ENCODE measurements at regions not wholly inside any gene's neighbourhood (a gene's known extent, or its start where the extent isn't known, plus 50 kb on each side); places are given as distances from the start of the nearest gene placed in this dataset.
"Not testable (repeated sequence)": the region's sequence is repeated elsewhere in the genome, so short reads cannot be mapped to it uniquely, and the experiment has no call there.

GRCh38 chr5:45057564-45057963 is 248.8 kb downstream of the MRPS30 start:
- no peak for DNase-seq (ENCODE audit: low spot score)

DNA sequence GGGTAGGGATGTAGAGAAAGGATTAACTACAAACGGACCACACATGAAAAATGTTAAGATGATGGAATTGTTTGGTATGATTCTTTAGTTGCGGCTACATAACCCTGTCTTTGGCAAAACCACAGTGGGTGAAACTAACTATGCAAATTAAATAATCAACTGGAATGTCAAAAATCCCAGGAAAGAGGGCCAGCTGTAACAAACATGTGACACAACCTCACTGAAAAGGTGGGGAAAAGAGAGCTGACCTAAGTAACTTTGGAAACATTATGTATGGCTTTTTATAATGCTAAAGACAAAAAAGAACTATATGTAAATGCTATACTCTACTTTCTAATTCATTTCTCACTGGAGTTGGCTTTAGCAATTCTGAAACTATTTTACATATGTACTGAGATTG is 252.0 kb downstream of the MRPS30 start:
- no peak for DNase-seq (ENCODE audit: low spot score)

DNA sequence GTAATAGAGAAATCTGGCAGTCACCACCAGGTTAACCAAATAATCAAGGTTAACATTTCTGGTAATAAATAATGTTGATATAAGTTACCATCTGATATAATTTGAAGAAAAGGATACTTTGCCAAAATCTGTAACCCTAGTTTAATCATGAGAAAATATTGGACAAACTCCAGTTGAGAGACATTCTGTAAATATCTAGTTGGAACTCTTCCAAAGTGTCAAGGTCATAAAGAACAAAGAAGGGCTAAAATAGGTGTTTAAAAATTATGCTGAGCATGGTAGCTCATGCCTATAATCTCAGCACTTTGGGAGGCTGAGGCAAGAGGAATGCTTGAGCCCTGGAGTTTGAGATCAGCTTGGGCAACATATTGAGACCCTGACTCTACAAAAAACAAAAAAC is 253.3 kb downstream of the MRPS30 start:
- no peak for DNase-seq (ENCODE audit: low spot score)

- no peak for DNase-seq (ENCODE audit: low spot score)
Measured at GRCh38 chr5:45081082-45081481, 272.3 kb downstream of the MRPS30 start.

DNA sequence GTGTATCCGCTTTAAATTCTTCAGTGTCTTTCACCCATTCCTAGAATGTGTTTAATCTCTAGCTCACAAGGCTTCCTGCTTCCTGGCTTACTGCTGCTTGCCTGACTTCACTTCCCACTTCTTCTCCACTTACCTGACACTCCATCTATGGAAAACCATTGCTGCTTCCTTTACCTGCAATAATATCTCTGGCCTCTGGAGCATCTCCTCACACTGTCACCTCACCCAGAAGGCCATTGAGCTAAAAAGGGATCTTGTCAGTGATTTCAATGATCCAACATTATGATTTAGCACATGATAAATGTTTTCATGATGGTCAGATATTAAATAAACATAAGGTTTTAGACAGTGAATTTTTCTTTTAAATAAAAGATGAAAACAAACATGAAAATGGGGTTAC is 281.1 kb downstream of the MRPS30 start:
- DNase-seq (ENCODE audit: low spot score), result no peak

DNA sequence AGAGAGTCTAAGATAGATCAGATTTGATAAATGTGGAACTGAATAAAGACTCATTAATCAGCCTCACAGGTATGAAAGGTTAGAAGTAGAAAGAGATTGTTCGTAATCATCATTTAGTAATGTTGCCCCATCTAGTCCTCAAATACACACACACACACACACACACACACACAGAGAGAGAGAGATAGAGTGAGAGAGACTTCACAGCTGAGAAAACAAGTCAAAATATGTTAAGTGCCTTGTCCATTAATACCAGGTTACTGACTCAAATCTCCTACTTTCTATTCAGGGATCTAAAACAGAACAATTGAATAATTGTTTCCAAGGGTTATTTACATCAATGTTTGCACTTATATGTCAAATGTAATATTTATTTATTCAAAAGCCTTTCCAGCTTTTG is 284.6 kb downstream of the MRPS30 start:
- DNase-seq (ENCODE audit: low spot score), result no peak

GRCh38 chr5:45094876-45095440 is 286.2 kb downstream of the MRPS30 start:
- peak; percentile 69 for DNase-seq (ENCODE audit: low spot score)

GRCh38 chr5:45098483-45098882 is 289.7 kb downstream of the MRPS30 start:
- DNase-seq (ENCODE audit: low spot score), result no peak

GRCh38 chr5:45101146-45101545 is 292.4 kb downstream of the MRPS30 start:
- no peak for DNase-seq (ENCODE audit: low spot score)

- DNase-seq (ENCODE audit: low spot score), result no peak
Measured at GRCh38 chr5:45105491-45105994, 296.8 kb downstream of the MRPS30 start.

- DNase-seq (ENCODE audit: low spot score), result no peak
Measured at GRCh38 chr5:45109062-45109461, 300.3 kb downstream of the MRPS30 start.

DNA sequence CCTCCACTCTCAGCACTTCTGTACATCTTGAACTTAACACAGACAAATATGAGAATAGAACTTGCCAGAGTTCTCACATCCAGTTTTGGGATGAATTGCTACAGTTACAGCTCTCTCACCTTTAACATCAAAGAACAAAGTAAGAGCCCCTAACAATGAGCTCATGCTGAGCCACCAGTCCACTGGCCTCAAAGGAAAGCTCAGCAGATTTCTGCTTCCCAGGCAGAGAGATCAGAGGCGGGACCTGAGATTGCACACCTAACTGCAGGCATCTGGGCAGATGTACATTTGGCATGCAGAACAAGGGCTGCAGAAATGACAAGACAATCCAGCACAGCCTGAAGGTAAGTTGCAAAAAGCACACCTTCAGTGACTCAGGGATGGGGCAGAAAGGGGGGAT is 300.9 kb downstream of the MRPS30 start:
- DNase-seq (ENCODE audit: low spot score), result no peak

GRCh38 chr5:45110399-45110798 is 301.7 kb downstream of the MRPS30 start:
- DNase-seq (ENCODE audit: low spot score), result no peak

DNA sequence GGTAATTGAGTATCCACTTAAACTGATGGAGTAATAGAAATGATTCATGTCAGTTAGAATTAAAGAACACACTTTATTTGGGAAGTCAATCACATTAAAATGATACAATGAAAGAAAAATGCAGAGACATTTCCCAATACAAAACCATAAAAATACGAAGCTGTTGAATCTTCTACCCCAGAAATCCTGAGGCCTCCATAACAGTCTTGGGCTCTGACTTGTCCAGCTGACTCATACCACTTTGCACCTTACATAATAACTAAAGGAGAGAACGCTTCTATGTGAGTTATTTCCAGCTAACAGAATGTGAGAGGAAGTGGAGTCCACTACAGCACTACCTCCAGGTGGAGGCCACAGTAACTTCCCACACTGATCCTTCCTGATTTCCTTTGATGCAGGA is 305.0 kb downstream of the MRPS30 start:
- DNase-seq (ENCODE audit: low spot score), result no peak

- DNase-seq (ENCODE audit: low spot score), result no peak
Measured at GRCh38 chr5:45132972-45133371, 324.2 kb downstream of the MRPS30 start.

DNA sequence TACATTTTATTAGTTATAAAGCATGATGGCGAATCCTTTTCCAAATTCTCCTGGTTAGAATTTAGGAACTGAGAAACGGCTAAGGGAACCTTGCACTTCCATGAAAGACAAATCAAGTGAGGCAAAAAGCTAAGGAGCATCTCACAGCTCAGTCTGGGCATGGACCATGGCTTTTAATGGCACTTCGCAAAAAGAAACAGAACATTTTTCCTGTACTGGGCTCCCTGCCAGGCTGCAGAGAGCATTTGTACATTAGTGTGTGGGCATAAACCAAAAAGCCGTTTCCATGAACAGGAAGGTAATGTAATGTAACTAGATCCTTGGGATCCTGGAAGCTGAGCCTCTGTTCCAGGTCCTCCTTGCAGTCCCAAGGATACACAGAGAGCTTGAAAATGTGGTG is 354.2 kb downstream of the MRPS30 start:
- DNase-seq (ENCODE audit: low spot score), result no peak

- DNase-seq (ENCODE audit: low spot score), result no peak
Measured at GRCh38 chr5:45171563-45171962, 362.8 kb downstream of the MRPS30 start.

- not testable (repeated sequence) for DNase-seq (ENCODE audit: low spot score)
Measured at GRCh38 chr5:45172634-45173033, 363.9 kb downstream of the MRPS30 start.

DNA sequence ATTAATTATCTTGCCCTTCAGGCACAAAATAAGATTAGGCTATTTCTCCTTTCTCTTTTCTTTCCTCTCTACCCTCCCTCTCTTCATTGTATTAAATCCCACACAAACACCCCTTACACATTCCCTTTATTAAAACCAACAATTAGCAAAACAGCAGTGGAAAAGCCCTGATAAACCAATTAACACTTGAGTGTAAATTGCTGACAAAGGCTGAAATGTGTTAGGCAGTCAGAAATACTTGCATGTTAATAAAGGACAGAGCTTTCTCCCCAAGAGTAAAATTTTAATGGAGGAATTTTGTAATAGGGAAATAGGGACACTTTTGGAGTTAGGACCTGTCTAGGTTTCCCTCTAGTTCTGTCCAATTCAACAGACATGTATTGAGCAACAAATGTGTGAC is 370.9 kb downstream of the MRPS30 start:
- no peak for DNase-seq (ENCODE audit: low spot score)

GRCh38 chr5:45189042-45189441 is 380.3 kb downstream of the MRPS30 start:
- no peak for DNase-seq (ENCODE audit: low spot score)

DNA sequence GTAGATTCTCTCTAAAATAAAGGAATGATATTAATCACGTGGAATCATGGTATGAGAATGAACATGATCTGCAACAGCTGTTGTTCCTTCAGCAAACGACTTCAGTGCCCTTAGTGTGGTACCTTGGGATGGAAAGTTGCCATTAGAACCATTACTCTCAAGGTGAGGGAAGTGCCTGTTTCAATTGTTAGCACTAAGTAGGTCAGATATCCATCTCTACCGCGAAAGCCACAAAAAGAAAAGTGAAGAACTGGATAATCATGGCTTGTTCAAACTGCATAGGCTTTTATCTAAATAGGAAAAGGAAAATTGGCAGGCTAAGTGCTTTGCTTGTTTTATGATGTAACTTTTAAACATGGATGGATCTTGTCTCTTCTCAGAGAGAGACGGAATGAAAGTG is 380.7 kb downstream of the MRPS30 start:
- no peak for DNase-seq (ENCODE audit: low spot score)

GRCh38 chr5:45195026-45195425 is 386.3 kb downstream of the MRPS30 start:
- no peak for DNase-seq (ENCODE audit: low spot score)
